Erythroblast (primary cell): ENCODE measurements at regions not wholly inside any gene's neighbourhood (a gene's known extent, or its start where the extent isn't known, plus 50 kb on each side); places are given as distances from the start of the nearest gene placed in this dataset.

ENCODE experiments used
- GATA1 ChIP-seq: IDR thresholded peaks from 2 replicates; pipeline ENCODE4 v1.6.1; 2011; ENCODE audit warnings: low read depth, mild to moderate bottlenecking, control low read depth, low read length, moderate library complexity
- POLR2A ChIP-seq: IDR thresholded peaks from 2 replicates; pipeline ENCODE4 v1.6.1; 2011; ENCODE audit warnings: mild to moderate bottlenecking, low read length

DNA sequence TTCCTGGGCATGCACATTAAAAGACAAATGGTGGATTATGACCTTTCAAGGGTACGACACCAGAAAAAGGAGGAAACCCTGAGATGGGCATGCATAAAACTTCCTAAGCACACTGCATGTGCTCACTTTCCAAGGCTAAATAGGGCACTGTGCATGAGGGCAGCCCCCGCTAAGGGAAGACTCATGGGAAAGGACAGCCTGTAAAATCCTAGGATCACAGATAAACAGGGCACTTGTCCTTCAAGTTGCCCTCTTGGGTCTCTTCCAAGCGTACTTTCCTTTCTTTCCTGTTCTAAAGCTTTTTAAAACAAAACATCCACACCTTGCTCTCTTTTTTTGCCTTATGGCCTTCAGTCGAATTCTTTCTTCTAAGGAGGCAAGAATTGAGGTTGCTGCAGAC is 106.5 kb upstream of the SYNCRIP start:
- no peak for TF ChIP-seq POLR2A
- no peak for TF ChIP-seq GATA1
